WTC11 (cell line): ENCODE measurements at regions not wholly inside any gene's neighbourhood (a gene's known extent, or its start where the extent isn't known, plus 50 kb on each side); places are given as distances from the start of the nearest gene placed in this dataset.

ENCODE experiments used
- ATAC-seq: fragments of 200-7000 bp; cut with Tn5 transposase; 2 replicates; pipeline ENCODE4 v1.10.0; 2021; ENCODE audit warnings: mild to moderate bottlenecking, moderate library complexity
- CTCF ChIA-PET: fragments of 300-600 bp; sonication (Branson Sonifier 250); formaldehyde crosslinking; loops from one replicate; lab custom pipeline; 2021; ENCODE audit warnings: antibody characterized with exemption; lab: Charles Lee
- POLR2A ChIA-PET: fragments of 350-600 bp; sonication (Branson Sonifier 250); formaldehyde crosslinking; loops from one replicate; lab custom pipeline; 2021; ENCODE audit warnings: antibody characterized with exemption; lab: Charles Lee
- DNase-seq: peaks from one replicate; pipeline ENCODE4 v3.0.0; 2021; ENCODE audit warnings: low spot score
- H3K27ac Mint-ChIP-seq: 2 replicates; pipeline ENCODE4 v1.8.0; 2021; ENCODE audit warnings: mixed read lengths
- H3K27me3 Mint-ChIP-seq: 2 replicates; pipeline ENCODE4 v1.8.0; 2021; ENCODE audit warnings: low read depth, mild to moderate bottlenecking, moderate library complexity, mixed read lengths
- H3K36me3 Mint-ChIP-seq: 2 replicates; pipeline ENCODE4 v1.8.0; 2021; ENCODE audit warnings: mixed read lengths
- H3K4me1 Mint-ChIP-seq: 2 replicates; pipeline ENCODE4 v1.8.0; 2022; ENCODE audit warnings: mixed read lengths
- H3K4me3 Mint-ChIP-seq: 2 replicates; pipeline ENCODE4 v1.8.0; 2021; ENCODE audit warnings: mild to moderate bottlenecking, moderate library complexity, mixed read lengths
- H3K9me3 Mint-ChIP-seq: 2 replicates; pipeline ENCODE4 v1.8.0; 2021; ENCODE audit warnings: mixed read lengths
- NFATC4 ChIP-seq: fragments of 250-450 bp; sonication (Bioruptor Pico); IDR thresholded peaks from 2 replicates; pipeline ENCODE4 v1.9.0; 2021; ENCODE audit warnings: mild to moderate bottlenecking
- SMAD4 ChIP-seq: sonication (generic); formaldehyde crosslinking; IDR thresholded peaks from 2 replicates; pipeline ENCODE4 v1.8.0; 2022; ENCODE audit warnings: mild to moderate bottlenecking, missing genetic modification reagents
- TEAD4 ChIP-seq: sonication (generic); formaldehyde crosslinking; IDR thresholded peaks from 2 replicates; pipeline ENCODE4 v1.8.0; 2022; ENCODE audit warnings: mild to moderate bottlenecking, missing genetic modification reagents
- TF ChIP-seq, protein P1 (sequence below): sonication (generic); formaldehyde crosslinking; IDR thresholded peaks from 2 replicates; pipeline ENCODE4 v1.8.1; 2023; ENCODE audit warnings: mild to moderate bottlenecking, missing genetic modification reagents
- TF ChIP-seq, protein P2 (sequence below): sonication (generic); formaldehyde crosslinking; IDR thresholded peaks from 2 replicates; pipeline ENCODE4 v1.8.1; 2023; ENCODE audit warnings: mild to moderate bottlenecking, moderate library complexity, missing genetic modification reagents
- TF ChIP-seq, protein P3 (sequence below): sonication (generic); formaldehyde crosslinking; IDR thresholded peaks from 2 replicates; pipeline ENCODE4 v1.8.0; 2023; ENCODE audit warnings: mild to moderate bottlenecking, missing genetic modification reagents
- TF ChIP-seq, protein P4 (sequence below): sonication (generic); formaldehyde crosslinking; IDR thresholded peaks from 2 replicates; pipeline ENCODE4 v1.8.0; 2022; ENCODE audit warnings: mild to moderate bottlenecking, missing genetic modification reagents

DNA sequence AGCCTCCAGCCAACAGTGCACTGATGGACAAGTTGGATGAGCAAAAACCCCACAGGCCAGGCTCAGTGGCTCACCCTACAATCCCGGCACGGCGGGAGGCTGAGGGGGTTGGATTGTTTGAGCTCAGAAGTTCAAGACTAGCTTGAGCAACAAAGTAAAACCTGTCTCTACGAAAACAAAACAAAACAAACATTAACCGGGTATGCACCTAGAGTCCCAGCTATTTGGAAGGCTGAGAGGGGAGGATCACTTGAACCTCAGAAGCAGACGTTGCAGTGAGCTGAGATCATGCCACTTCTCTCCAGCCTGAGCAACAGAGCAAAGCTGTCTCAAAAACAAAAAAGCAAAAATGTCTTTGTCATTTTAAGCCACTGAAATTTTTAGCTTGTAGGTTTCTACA is 55.1 kb upstream of the DMRT1 start (continued):
- TF ChIP-seq, protein P1, sequence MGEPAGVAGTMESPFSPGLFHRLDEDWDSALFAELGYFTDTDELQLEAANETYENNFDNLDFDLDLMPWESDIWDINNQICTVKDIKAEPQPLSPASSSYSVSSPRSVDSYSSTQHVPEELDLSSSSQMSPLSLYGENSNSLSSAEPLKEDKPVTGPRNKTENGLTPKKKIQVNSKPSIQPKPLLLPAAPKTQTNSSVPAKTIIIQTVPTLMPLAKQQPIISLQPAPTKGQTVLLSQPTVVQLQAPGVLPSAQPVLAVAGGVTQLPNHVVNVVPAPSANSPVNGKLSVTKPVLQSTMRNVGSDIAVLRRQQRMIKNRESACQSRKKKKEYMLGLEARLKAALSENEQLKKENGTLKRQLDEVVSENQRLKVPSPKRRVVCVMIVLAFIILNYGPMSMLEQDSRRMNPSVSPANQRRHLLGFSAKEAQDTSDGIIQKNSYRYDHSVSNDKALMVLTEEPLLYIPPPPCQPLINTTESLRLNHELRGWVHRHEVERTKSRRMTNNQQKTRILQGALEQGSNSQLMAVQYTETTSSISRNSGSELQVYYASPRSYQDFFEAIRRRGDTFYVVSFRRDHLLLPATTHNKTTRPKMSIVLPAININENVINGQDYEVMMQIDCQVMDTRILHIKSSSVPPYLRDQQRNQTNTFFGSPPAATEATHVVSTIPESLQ (CRISPR knock-in tag), result no peak

DNA sequence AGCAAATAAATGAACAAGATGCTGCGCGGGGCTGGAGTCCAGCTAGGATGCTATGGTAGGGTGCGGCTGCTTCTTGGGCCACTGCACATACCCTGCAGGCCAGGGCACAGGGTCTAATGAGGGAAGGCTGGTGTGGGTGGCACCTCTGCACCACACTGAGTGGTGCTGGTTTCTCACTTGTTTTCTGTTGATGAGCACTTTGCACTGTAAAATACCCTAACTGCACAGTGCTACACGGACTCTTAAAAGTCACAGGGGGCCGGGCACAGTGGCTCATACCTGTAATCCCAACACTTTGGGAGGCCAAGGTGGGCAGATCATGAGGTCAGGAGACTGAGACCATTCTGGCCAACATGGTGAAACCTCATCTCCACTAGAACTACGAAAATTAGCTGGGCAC is 52.7 kb upstream of the DMRT1 start:
- POLR2A ChIA-PET, result interaction anchor here (0.7 kb wide), 1 partner anchor 13 kb away, joined by 5 read pairs; no protein-coding TSS in a partner anchor
- CTCF ChIA-PET, result interaction anchor here (1.1 to 1.3 kb wide), 2 partner anchors 24 to 216 kb away, joined by 3 to 4 read pairs; no protein-coding TSS in a partner anchor
- no peak for DNase-seq
- Mint-ChIP-seq H3K27ac (no peak overlapping the region), H3K9me3 (no peaks in the 10 kb centered on the region), H3K27me3 (peaks cover 4% of the 10 kb centered on the region), H3K36me3 (no peaks in the 10 kb centered on the region), H3K4me3 (no peak overlapping the region), H3K4me1 (peaks cover 5% of the 10 kb centered on the region)
- ATAC-seq, result no peak
- TF ChIP-seq NFATC4 (no peak), SMAD4 (CRISPR knock-in tag) (no peak), TEAD4 (no peak)
- TF ChIP-seq, protein P2, sequence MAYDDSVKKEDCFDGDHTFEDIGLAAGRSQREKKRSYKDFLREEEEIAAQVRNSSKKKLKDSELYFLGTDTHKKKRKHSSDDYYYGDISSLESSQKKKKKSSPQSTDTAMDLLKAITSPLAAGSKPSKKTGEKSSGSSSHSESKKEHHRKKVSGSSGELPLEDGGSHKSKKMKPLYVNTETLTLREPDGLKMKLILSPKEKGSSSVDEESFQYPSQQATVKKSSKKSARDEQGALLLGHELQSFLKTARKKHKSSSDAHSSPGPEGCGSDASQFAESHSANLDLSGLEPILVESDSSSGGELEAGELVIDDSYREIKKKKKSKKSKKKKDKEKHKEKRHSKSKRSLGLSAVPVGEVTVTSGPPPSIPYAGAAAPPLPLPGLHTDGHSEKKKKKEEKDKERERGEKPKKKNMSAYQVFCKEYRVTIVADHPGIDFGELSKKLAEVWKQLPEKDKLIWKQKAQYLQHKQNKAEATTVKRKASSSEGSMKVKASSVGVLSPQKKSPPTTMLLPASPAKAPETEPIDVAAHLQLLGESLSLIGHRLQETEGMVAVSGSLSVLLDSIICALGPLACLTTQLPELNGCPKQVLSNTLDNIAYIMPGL (CRISPR knock-in tag), result no peak
- TF ChIP-seq, protein P3, sequence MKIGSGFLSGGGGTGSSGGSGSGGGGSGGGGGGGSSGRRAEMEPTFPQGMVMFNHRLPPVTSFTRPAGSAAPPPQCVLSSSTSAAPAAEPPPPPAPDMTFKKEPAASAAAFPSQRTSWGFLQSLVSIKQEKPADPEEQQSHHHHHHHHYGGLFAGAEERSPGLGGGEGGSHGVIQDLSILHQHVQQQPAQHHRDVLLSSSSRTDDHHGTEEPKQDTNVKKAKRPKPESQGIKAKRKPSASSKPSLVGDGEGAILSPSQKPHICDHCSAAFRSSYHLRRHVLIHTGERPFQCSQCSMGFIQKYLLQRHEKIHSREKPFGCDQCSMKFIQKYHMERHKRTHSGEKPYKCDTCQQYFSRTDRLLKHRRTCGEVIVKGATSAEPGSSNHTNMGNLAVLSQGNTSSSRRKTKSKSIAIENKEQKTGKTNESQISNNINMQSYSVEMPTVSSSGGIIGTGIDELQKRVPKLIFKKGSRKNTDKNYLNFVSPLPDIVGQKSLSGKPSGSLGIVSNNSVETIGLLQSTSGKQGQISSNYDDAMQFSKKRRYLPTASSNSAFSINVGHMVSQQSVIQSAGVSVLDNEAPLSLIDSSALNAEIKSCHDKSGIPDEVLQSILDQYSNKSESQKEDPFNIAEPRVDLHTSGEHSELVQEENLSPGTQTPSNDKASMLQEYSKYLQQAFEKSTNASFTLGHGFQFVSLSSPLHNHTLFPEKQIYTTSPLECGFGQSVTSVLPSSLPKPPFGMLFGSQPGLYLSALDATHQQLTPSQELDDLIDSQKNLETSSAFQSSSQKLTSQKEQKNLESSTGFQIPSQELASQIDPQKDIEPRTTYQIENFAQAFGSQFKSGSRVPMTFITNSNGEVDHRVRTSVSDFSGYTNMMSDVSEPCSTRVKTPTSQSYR (CRISPR knock-in tag), result no peak
- TF ChIP-seq, protein P4, sequence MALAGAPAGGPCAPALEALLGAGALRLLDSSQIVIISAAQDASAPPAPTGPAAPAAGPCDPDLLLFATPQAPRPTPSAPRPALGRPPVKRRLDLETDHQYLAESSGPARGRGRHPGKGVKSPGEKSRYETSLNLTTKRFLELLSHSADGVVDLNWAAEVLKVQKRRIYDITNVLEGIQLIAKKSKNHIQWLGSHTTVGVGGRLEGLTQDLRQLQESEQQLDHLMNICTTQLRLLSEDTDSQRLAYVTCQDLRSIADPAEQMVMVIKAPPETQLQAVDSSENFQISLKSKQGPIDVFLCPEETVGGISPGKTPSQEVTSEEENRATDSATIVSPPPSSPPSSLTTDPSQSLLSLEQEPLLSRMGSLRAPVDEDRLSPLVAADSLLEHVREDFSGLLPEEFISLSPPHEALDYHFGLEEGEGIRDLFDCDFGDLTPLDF, result no peak
